Activated CD4-positive, alpha-beta T cell treated with anti-CD3 and anti-CD28 coated beads, Interleukin-2, amount 50 U/mL, for 16 hours (primary cell): ENCODE measurements at regions not wholly inside any gene's neighbourhood (a gene's known extent, or its start where the extent isn't known, plus 50 kb on each side); places are given as distances from the start of the nearest gene placed in this dataset.
A peak's percentile ranks its signal among the peaks of the same experiment; 100 is the strongest.

Experiments used
- DNase-seq: peaks from one replicate; pipeline ENCODE4 v3.0.0-alpha.2; 2020

- DNase-seq, result no peak
Observed at GRCh38 chr13:79267560-79267959, 138.5 kb downstream of the RBM26 start.

- no peak for DNase-seq
Observed at GRCh38 chr13:79258489-79258888, 147.6 kb downstream of the RBM26 start.

- peak; percentile 9 for DNase-seq
Observed at GRCh38 chr13:79246578-79246949, 159.5 kb downstream of the RBM26 start.

GRCh38 chr13:79245937-79246577 lies 160.0 kb downstream of the RBM26 start:
- no peak for DNase-seq

- DNase-seq, result no peak
Observed at GRCh38 chr13:79241697-79242096, 164.4 kb downstream of the RBM26 start.

GRCh38 chr13:79237981-79238380 lies 168.1 kb downstream of the RBM26 start:
- no peak for DNase-seq

- no peak for DNase-seq
Observed at GRCh38 chr13:79231887-79232286, 174.2 kb downstream of the RBM26 start.

GRCh38 chr13:79229761-79230160 lies 176.3 kb downstream of the RBM26 start:
- DNase-seq, result no peak

- DNase-seq, result no peak
Observed at GRCh38 chr13:79228972-79229371, 177.1 kb downstream of the RBM26 start.

GRCh38 chr13:79227418-79227817 lies 178.6 kb downstream of the RBM26 start:
- peak; percentile 2 for DNase-seq

GRCh38 chr13:79226938-79227337 lies 179.1 kb downstream of the RBM26 start:
- no peak for DNase-seq

- no peak for DNase-seq
Observed at GRCh38 chr13:79226250-79226649, 179.8 kb downstream of the RBM26 start.

- DNase-seq, result no peak
Observed at GRCh38 chr13:79225487-79226232, 180.4 kb downstream of the RBM26 start.

- no peak for DNase-seq
Observed at GRCh38 chr13:79222427-79223205, 183.4 kb downstream of the RBM26 start.

GRCh38 chr13:79212064-79212619 lies 193.9 kb downstream of the RBM26 start:
- DNase-seq, result no peak

- no peak for DNase-seq
Observed at GRCh38 chr13:79211377-79211776, 194.7 kb downstream of the RBM26 start.

- no peak for DNase-seq
Observed at GRCh38 chr13:79197933-79198332, 208.1 kb downstream of the RBM26 start.

- no peak for DNase-seq
Observed at GRCh38 chr13:79196843-79197242, 209.2 kb downstream of the RBM26 start.

- peak; percentile 32 for DNase-seq
Observed at GRCh38 chr13:79196366-79196765, 209.7 kb downstream of the RBM26 start.

GRCh38 chr13:79194727-79195126 lies 211.3 kb downstream of the RBM26 start:
- DNase-seq, result no peak

- DNase-seq, result peak; percentile 91
Observed at GRCh38 chr13:79194272-79194671, 211.8 kb downstream of the RBM26 start.

- no peak for DNase-seq
Observed at GRCh38 chr13:79191501-79191900, 214.6 kb downstream of the RBM26 start.

GRCh38 chr13:79190932-79191331 lies 215.1 kb downstream of the RBM26 start:
- no peak for DNase-seq
